HepG2 (cell line): ENCODE measurements at regions not wholly inside any gene's neighbourhood (a gene's known extent, or its start where the extent isn't known, plus 50 kb on each side); places are given as distances from the start of the nearest gene placed in this dataset.

Source experiments
- ATAC-seq: fragments of 200-7000 bp; cut with Tn5 transposase; 3 replicates; pipeline ENCODE4 v1.9.1; 2020; ENCODE audit warnings: mild to moderate bottlenecking, moderate library complexity
- BruUV-seq: library from RNA; stranded (reverse); fragments of 400-500 nt; replicated peaks from 2 replicates; lab custom pipeline; 2021; lab: Mats Ljungman, UMichigan
- CTCF ChIA-PET: fragments of 300-600 bp; formaldehyde crosslinking; extraction: SDS; loops from one replicate; lab custom pipeline; 2021; ENCODE audit warnings: low total read pairs, inconsistent platforms, low intra/inter-chr PET ratio; lab: Yijun Ruan, JAX
- POLR2A ChIA-PET: fragments of 350-600 bp; sonication (Branson Sonifier 250); formaldehyde crosslinking; loops from one replicate; lab custom pipeline; 2020; ENCODE audit warnings: antibody characterized with exemption, inconsistent platforms; lab: Yijun Ruan, JAX
- DNase-seq: peaks from one replicate; pipeline ENCODE4 v3.0.0-alpha.2; 2015; ENCODE audit warnings: low spot score
- FAIRE-seq: peaks from 3 replicates; lab custom pipeline; 2011; peaks lifted over from hg19 to GRCh38; lab: Jason Lieb, UNC
- H2AFZ ChIP-seq: one replicate; pipeline ENCODE4 v1.6.1; 2011; ENCODE audit warnings: low read length, inconsistent platforms
- H3K27ac ChIP-seq: fragments of 300-600 bp; 3 replicates; pipeline ENCODE4 v1.8.0; 2011; ENCODE audit warnings: mixed run types, mild to moderate bottlenecking, mixed read lengths, low read length, inconsistent platforms; ENCODE audit not compliant: insufficient read depth; ENCODE audit errors: extremely low read length
- H3K27me3 ChIP-seq, 2 experiments: fragments of 200-600 bp in 1 of 2; 2 replicates in 1 of 2; 3 replicates in 1 of 2; pipeline versions ENCODE4 v1.6.0 to v1.8.0; 2011; ENCODE audit warnings: low read length in 2 of 2, mild to moderate bottlenecking in 2 of 2, moderate library complexity in 2 of 2, inconsistent platforms in 1 of 2; ENCODE audit not compliant: insufficient read depth in 2 of 2, control insufficient read depth in 1 of 2
- H3K36me3 ChIP-seq, 2 experiments: fragments of 200-600 bp in 1 of 2; replicated peaks in 1 of 2; 2 replicates in 1 of 2; 3 replicates in 1 of 2; pipeline versions ENCODE4 v1.5.1 to v1.8.0; 2011; ENCODE audit warnings: low read length in 2 of 2, inconsistent platforms in 1 of 2; ENCODE audit not compliant: insufficient read depth in 2 of 2, control insufficient read depth in 1 of 2
- H3K4me1 ChIP-seq: 2 replicates; pipeline ENCODE4 v1.5.1; 2012; ENCODE audit warnings: low read length, inconsistent platforms; ENCODE audit not compliant: insufficient read depth
- H3K4me2 ChIP-seq: 2 replicates; pipeline ENCODE4 v1.6.0; 2011; ENCODE audit warnings: low read depth, low read length, inconsistent platforms
- H3K4me3 ChIP-seq, 3 experiments: fragments of 200-600 bp in 1 of 3; sonication (generic), shearing (Covaris generic) in 1 of 3; replicated peaks in 1 of 3; 2 replicates each; pipeline ENCODE4 v1.5.1; 2011 to 2016; ENCODE audit warnings: low read length in 3 of 3, inconsistent platforms in 2 of 3, low read depth in 2 of 3, mild to moderate bottlenecking in 2 of 3, control low read depth in 1 of 3, mixed read lengths in 1 of 3; ENCODE audit not compliant: insufficient read depth in 1 of 3
- H3K79me2 ChIP-seq: one replicate; pipeline ENCODE4 v1.6.1; 2011; ENCODE audit warnings: low read length, inconsistent platforms; ENCODE audit not compliant: insufficient read depth
- H3K9ac ChIP-seq: 2 replicates; pipeline ENCODE4 v1.6.0; 2011; ENCODE audit warnings: mild to moderate bottlenecking, low read depth, low read length, inconsistent platforms; ENCODE audit not compliant: insufficient read depth
- H3K9me3 ChIP-seq: 2 replicates; pipeline ENCODE4 v1.5.1; 2012; ENCODE audit warnings: mild to moderate bottlenecking, low read length
- H4K20me1 ChIP-seq: 2 replicates; pipeline ENCODE4 v1.6.0; 2011; ENCODE audit warnings: inconsistent platforms, mild to moderate bottlenecking, low read length, moderate library complexity; ENCODE audit not compliant: insufficient read depth
- BCL6 ChIP-seq: IDR thresholded peaks from 2 replicates; pipeline ENCODE4 v1.6.1; 2016; ENCODE audit warnings: missing genetic modification reagents, missing compliant biosample characterization
- EEA1 ChIP-seq: sonication (generic); formaldehyde crosslinking; IDR thresholded peaks from 2 replicates; pipeline ENCODE4 v1.5.1; 2020; ENCODE audit warnings: mild to moderate bottlenecking, missing genetic modification reagents, borderline replicate concordance
- GABPA ChIP-seq, 2 experiments: IDR thresholded peaks; 2 replicates each; pipeline ENCODE4 v1.6.1; 2011 to 2016; ENCODE audit warnings: low read depth in 2 of 2, low read length in 1 of 2, missing biosample characterization in 1 of 2, missing genetic modification characterization in 1 of 2
- HNF4G ChIP-seq, 2 experiments: sonication (generic) in 1 of 2; formaldehyde crosslinking in 1 of 2; IDR thresholded peaks; 2 replicates each; pipeline versions ENCODE4 v1.4.0 to v1.6.1; 2011 to 2020; ENCODE audit warnings: borderline replicate concordance in 2 of 2, low read depth in 2 of 2, mild to moderate bottlenecking in 2 of 2, low read length in 1 of 2, missing genetic modification reagents in 1 of 2, moderate library complexity in 1 of 2
- MED1 ChIP-seq: sonication (generic); formaldehyde crosslinking; IDR thresholded peaks from 2 replicates; pipeline ENCODE4 v1.4.0; 2020; ENCODE audit warnings: missing genetic modification reagents
- NKX3-1 ChIP-seq: sonication (generic); formaldehyde crosslinking; IDR thresholded peaks from 2 replicates; pipeline ENCODE4 v1.5.0; 2020; ENCODE audit warnings: missing genetic modification reagents
- NR2F6 ChIP-seq, 2 experiments: IDR thresholded peaks; 2 replicates each; pipeline ENCODE4 v1.6.1; 2016; ENCODE audit warnings: antibody characterized with exemption in 1 of 2, mild to moderate bottlenecking in 1 of 2
- ZC3H13 ChIP-seq: sonication (generic); formaldehyde crosslinking; IDR thresholded peaks from 2 replicates; pipeline ENCODE4 v1.8.1; 2023; ENCODE audit warnings: mild to moderate bottlenecking, missing genetic modification reagents, moderate library complexity
- ZNF224 ChIP-seq: sonication (generic); formaldehyde crosslinking; IDR thresholded peaks from 2 replicates; pipeline ENCODE4 v1.5.0; 2020; ENCODE audit warnings: mild to moderate bottlenecking, missing genetic modification reagents
- ZNF33A ChIP-seq: sonication (generic); formaldehyde crosslinking; IDR thresholded peaks from 2 replicates; pipeline ENCODE4 v1.5.1; 2020; ENCODE audit warnings: missing genetic modification reagents, mild to moderate bottlenecking, moderate library complexity, borderline replicate concordance
- ZNF451 ChIP-seq: sonication (generic); formaldehyde crosslinking; IDR thresholded peaks from 2 replicates; pipeline ENCODE4 v1.5.0; 2020; ENCODE audit warnings: mild to moderate bottlenecking, missing genetic modification reagents
- ZNF773 ChIP-seq: sonication (generic); formaldehyde crosslinking; IDR thresholded peaks from 2 replicates; pipeline ENCODE4 v1.4.0; 2020; ENCODE audit warnings: missing genetic modification reagents, borderline replicate concordance
- ZSCAN31 ChIP-seq: sonication (generic); formaldehyde crosslinking; IDR thresholded peaks from 2 replicates; pipeline ENCODE4 v1.5.0; 2020; ENCODE audit warnings: low read depth, mild to moderate bottlenecking, missing genetic modification reagents
- WGBS: methylation state at CpG from one replicate; pipeline ENCODE4 v1.1.6; 2017; ENCODE audit warnings: low lambda C conversion rate; 5-methylcytosine and 5-hydroxymethylcytosine counted together
- in situ Hi-C: cut with HindIII; loops from 2 replicates; pipeline ENCODE4 v1.10.0; 2017; ENCODE audit warnings: low pct_unique_long_range_greater_than_20kb; ENCODE audit not compliant: extremely low pct_ligation_motif_present
- intact Hi-C: fragments of 100-400 bp; cut with micrococcal nuclease; formaldehyde crosslinking; loops from one replicate; pipeline ENCODE4 v1.10.0; 2022; ENCODE audit not compliant: unreplicated experiment
- TF ChIP-seq, protein P1 (sequence below): sonication (generic); formaldehyde crosslinking; IDR thresholded peaks from 2 replicates; pipeline ENCODE4 v1.9.0; 2021; ENCODE audit warnings: missing genetic modification reagents, borderline replicate concordance

- TF ChIP-seq, protein P1, sequence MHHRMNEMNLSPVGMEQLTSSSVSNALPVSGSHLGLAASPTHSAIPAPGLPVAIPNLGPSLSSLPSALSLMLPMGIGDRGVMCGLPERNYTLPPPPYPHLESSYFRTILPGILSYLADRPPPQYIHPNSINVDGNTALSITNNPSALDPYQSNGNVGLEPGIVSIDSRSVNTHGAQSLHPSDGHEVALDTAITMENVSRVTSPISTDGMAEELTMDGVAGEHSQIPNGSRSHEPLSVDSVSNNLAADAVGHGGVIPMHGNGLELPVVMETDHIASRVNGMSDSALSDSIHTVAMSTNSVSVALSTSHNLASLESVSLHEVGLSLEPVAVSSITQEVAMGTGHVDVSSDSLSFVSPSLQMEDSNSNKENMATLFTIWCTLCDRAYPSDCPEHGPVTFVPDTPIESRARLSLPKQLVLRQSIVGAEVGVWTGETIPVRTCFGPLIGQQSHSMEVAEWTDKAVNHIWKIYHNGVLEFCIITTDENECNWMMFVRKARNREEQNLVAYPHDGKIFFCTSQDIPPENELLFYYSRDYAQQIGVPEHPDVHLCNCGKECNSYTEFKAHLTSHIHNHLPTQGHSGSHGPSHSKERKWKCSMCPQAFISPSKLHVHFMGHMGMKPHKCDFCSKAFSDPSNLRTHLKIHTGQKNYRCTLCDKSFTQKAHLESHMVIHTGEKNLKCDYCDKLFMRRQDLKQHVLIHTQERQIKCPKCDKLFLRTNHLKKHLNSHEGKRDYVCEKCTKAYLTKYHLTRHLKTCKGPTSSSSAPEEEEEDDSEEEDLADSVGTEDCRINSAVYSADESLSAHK, result no peak
- TF ChIP-seq, all 625 proteins: peak for 0
Observed at GRCh38 chr5:127995556-127995955, 88.0 kb upstream of the SLC12A2 start (continued).

- 51% methylated on average over 5 of the region's 5 CpGs for WGBS
- Histone ChIP-seq H3K4me2 (no peak overlapping the region), H2AFZ (no peak overlapping the region), H3K27me3 (no peaks in the 10 kb centered on the region), H3K4me1 (peaks cover 7% of the 10 kb centered on the region; the same call in 1 of the 2 replicates), H3K27ac (no peak overlapping the region), H3K9me3 (no peaks in the 10 kb centered on the region), H4K20me1 (no peaks in the 10 kb centered on the region), H3K79me2 (no peaks in the 10 kb centered on the region), H3K36me3 (no peaks in the 10 kb centered on the region), H3K9ac (no peak overlapping the region), H3K4me3 (no peak overlapping the region)
- no peak for DNase-seq
- ChIA-PET CTCF (no interaction called here), POLR2A (no interaction called here)
- TF ChIP-seq ZSCAN31 (CRISPR knock-in tag) (no peak), GABPA (IDR thresholded peaks at IDR 0.05; ENCODE audit: low read depth, low read length) (no peak), GABPA (CRISPR knock-in tag; IDR thresholded peaks at IDR 0.05; ENCODE audit: low read depth) (no peak), ZNF224 (CRISPR knock-in tag) (no peak), MED1 (CRISPR knock-in tag) (no peak), ZNF773 (CRISPR knock-in tag) (no peak), ZNF33A (CRISPR knock-in tag) (no peak), EEA1 (CRISPR knock-in tag) (no peak), HNF4G (IDR thresholded peaks at IDR 0.05; ENCODE audit: borderline replicate concordance, low read depth, low read length) (no peak), HNF4G (CRISPR knock-in tag; IDR thresholded peaks at IDR 0.05; ENCODE audit: borderline replicate concordance, low read depth) (no peak), ZC3H13 (CRISPR knock-in tag) (no peak), BCL6 (CRISPR knock-in tag) (no peak), NR2F6 (IDR thresholded peaks at IDR 0.05) (no peak), NR2F6 (CRISPR knock-in tag; IDR thresholded peaks at IDR 0.05) (no peak), ZNF451 (CRISPR knock-in tag) (no peak), NKX3-1 (CRISPR knock-in tag) (no peak)
- no peak for ATAC-seq
- intact Hi-C loops, result no loop called here
- in situ Hi-C loops, result no loop called here
- no peak for FAIRE-seq
- BruUV-seq, result no TSS peak
Observed at GRCh38 chr5:127997201-127997704, 86.3 kb upstream of the SLC12A2 start.
